Cardiac septum (tissue), 1 donor: ENCODE measurements at regions not wholly inside any gene's neighbourhood (a gene's known extent, or its start where the extent isn't known, plus 50 kb on each side); places are given as distances from the start of the nearest gene placed in this dataset.
"Not testable (repeated sequence)": the region's sequence is repeated elsewhere in the genome, so short reads cannot be mapped to it uniquely, and the experiment has no call there.

Experiments
- DNase-seq: peaks from one replicate; pipeline ENCODE4 v3.0.0-alpha.2; 2020; ENCODE audit warnings: low spot score
- intact Hi-C: fragments of 100-400 bp; cut with DNase I; formaldehyde crosslinking; loops from one replicate; pipeline ENCODE4 v1.14.0; 2022
- donor health status: DM: no; HTN: no; CAD: no.

- no peak for DNase-seq
- intact Hi-C loops = no loop called here
Measured at GRCh38 chr13:34363266-34363665, 545.3 kb downstream of the RFC3 start.

GRCh38 chr13:34364633-34365032 lies 546.7 kb downstream of the RFC3 start:
- intact Hi-C loops = no loop called here
- DNase-seq = no peak

GRCh38 chr13:34369931-34370330 lies 552.0 kb downstream of the RFC3 start:
- no peak for DNase-seq
- intact Hi-C loops = no loop called here

- DNase-seq = no peak
- intact Hi-C loops = no loop called here
Measured at GRCh38 chr13:34371108-34371507, 553.2 kb downstream of the RFC3 start.

- intact Hi-C loops = no loop called here
Measured at GRCh38 chr13:34371645-34372395, 553.9 kb downstream of the RFC3 start.

GRCh38 chr13:34372581-34372980 lies 554.6 kb downstream of the RFC3 start:
- intact Hi-C loops = no loop called here
- no peak for DNase-seq

More at GRCh38 chr13:34371645-34372395, 553.9 kb downstream of the RFC3 start:
- DNase-seq = no peak

GRCh38 chr13:34376483-34376882 lies 558.5 kb downstream of the RFC3 start:
- intact Hi-C loops = no loop called here
- DNase-seq = no peak

- DNase-seq = no peak
- intact Hi-C loops = no loop called here
Measured at GRCh38 chr13:34381228-34381627, 560.8 kb upstream of the NBEA start.

- no peak for DNase-seq
- intact Hi-C loops = no loop called here
Measured at GRCh38 chr13:34383728-34384127, 558.3 kb upstream of the NBEA start.

- DNase-seq, intact Hi-C loops: not testable (repeated sequence)
Measured at GRCh38 chr13:34386229-34386628, 555.8 kb upstream of the NBEA start.

- intact Hi-C loops = no loop called here
Measured at GRCh38 chr13:34391076-34391475, 551.0 kb upstream of the NBEA start.

GRCh38 chr13:34401696-34402095 lies 540.4 kb upstream of the NBEA start:
- no peak for DNase-seq
- intact Hi-C loops = no loop called here

More at GRCh38 chr13:34391076-34391475, 551.0 kb upstream of the NBEA start:
- no peak for DNase-seq

GRCh38 chr13:34405410-34406181 lies 536.5 kb upstream of the NBEA start:
- no peak for DNase-seq
- intact Hi-C loops = no loop called here

GRCh38 chr13:34408640-34409039 lies 533.4 kb upstream of the NBEA start:
- intact Hi-C loops = no loop called here
- DNase-seq = no peak

GRCh38 chr13:34409496-34410182 lies 532.4 kb upstream of the NBEA start:
- DNase-seq = no peak
- intact Hi-C loops = no loop called here

GRCh38 chr13:34410678-34411077 lies 531.4 kb upstream of the NBEA start:
- intact Hi-C loops = no loop called here

GRCh38 chr13:34411177-34411576 lies 530.9 kb upstream of the NBEA start:
- no peak for DNase-seq
- intact Hi-C loops = no loop called here

More at GRCh38 chr13:34410678-34411077, 531.4 kb upstream of the NBEA start:
- DNase-seq = no peak

GRCh38 chr13:34411894-34412293 lies 530.2 kb upstream of the NBEA start:
- intact Hi-C loops = no loop called here
- DNase-seq = no peak

GRCh38 chr13:34412295-34412694 lies 529.8 kb upstream of the NBEA start:
- no peak for DNase-seq
- intact Hi-C loops = no loop called here

- intact Hi-C loops = no loop called here
- DNase-seq = no peak
Measured at GRCh38 chr13:34412817-34413375, 529.2 kb upstream of the NBEA start.
